Psoas muscle (tissue), 7 donors: ENCODE measurements at regions not wholly inside any gene's neighbourhood (a gene's known extent, or its start where the extent isn't known, plus 50 kb on each side); places are given as distances from the start of the nearest gene placed in this dataset.

Experiments used
- ATAC-seq, 4 donors: fragments of 200-7000 bp; cut with Tn5 transposase; one replicate each; pipeline ENCODE4 v1.9.1; 2020; ENCODE audit warnings: moderate library complexity in 3 of 4, mild to moderate bottlenecking in 2 of 4
- DNase-seq, 2 donors: peaks; one replicate each; pipeline ENCODE4 v3.0.0-alpha.2; 2020
- H3K27ac ChIP-seq: fragments of 200-600 bp; one replicate; pipeline ENCODE4 v1.8.0; 2022
- H3K27me3 ChIP-seq, 3 donors: fragments of 200-600 bp in 1 of 3; one replicate each; pipeline versions ENCODE4 v1.6.1 to v1.8.0; 2013 to 2022; ENCODE audit warnings: low read length in 2 of 3, mild to moderate bottlenecking in 2 of 3, moderate library complexity in 1 of 3; ENCODE audit not compliant: insufficient read depth in 3 of 3
- H3K36me3 ChIP-seq, 2 donors: fragments of 200-600 bp in 1 of 2; one replicate each; pipeline versions ENCODE4 v1.6.1 to v1.8.0; 2013 to 2022; ENCODE audit warnings: low read depth in 1 of 2, mild to moderate bottlenecking in 1 of 2, moderate library complexity in 1 of 2; ENCODE audit not compliant: insufficient read depth in 1 of 2
- H3K4me1 ChIP-seq: fragments of 200-600 bp; one replicate; pipeline ENCODE4 v1.8.0; 2022
- H3K4me3 ChIP-seq: fragments of 200-600 bp; one replicate; pipeline ENCODE4 v1.8.0; 2022; ENCODE audit warnings: mild to moderate bottlenecking
- H3K9me3 ChIP-seq: fragments of 200-600 bp; one replicate; pipeline ENCODE4 v1.8.0; 2022
- CTCF ChIP-seq: fragments of 200-600 bp; IDR thresholded peaks from one replicate; pipeline ENCODE4 v1.8.0; 2022; ENCODE audit warnings: antibody characterized with exemption
- WGBS, 3 donors: extraction: QIAGEN DNeasy Blood & Tissue Kit; methylation state at CpG; one replicate each; pipeline versions ENCODE4 v1.1.6 to v1.1.7; 2013; 5-methylcytosine and 5-hydroxymethylcytosine counted together
- intact Hi-C, 2 donors: fragments of 100-400 bp; cut with DNase I; formaldehyde crosslinking; loops; one replicate each; pipeline versions ENCODE4 v1.11.0 to v1.14.2; 2022
- donor health status: healthy with polysubstance abuse.
- donor health status: DM: no; HTN: no; CAD: no; lungs with moderate emphysema.
- donor health status: Bipolar disorder and iron deficiency.
- donor health status: healthy.
- donor health status: DM: yes; HTN: yes; CAD: no.
- donor health status: DM: no; HTN: no; CAD: no.
- donor health status: DM: yes; HTN: yes; CAD: no.

GRCh38 chr14:95466506-95466905 lies 49.9 kb downstream of the SYNE3 start:
- DNase-seq (peak in 1 of 2 donors; percentile 4), ATAC-seq (no peak)
- peaks cover 21% of the 10 kb centered on the region for H3K4me1 ChIP-seq
- H3K4me3 ChIP-seq, result no peak overlapping the region
- TF ChIP-seq CTCF, result no peak
- peaks cover 0 to 6% of the 10 kb centered on the region in 2 donors for H3K36me3 ChIP-seq
- no peaks in the 10 kb centered on the region for H3K27me3 ChIP-seq
- intact Hi-C loops, result no loop called here
- no peaks in the 10 kb centered on the region for H3K9me3 ChIP-seq
- 41 to 74% (median 59%) methylated on average over 3 to 4 of the region's 4 CpGs for WGBS, 3 donors
- H3K27ac ChIP-seq, result no peak overlapping the region

GRCh38 chr14:95465936-95466335 lies 50.5 kb downstream of the SYNE3 start:
- DNase-seq (no peak), ATAC-seq (no peak)
- 91 to 95% (median 94%) methylated on average over 15 of the region's 15 CpGs for WGBS, 3 donors
- Histone ChIP-seq H3K9me3 (no peaks in the 10 kb centered on the region), H3K4me1 (peaks cover 21% of the 10 kb centered on the region), H3K4me3 (no peak overlapping the region), H3K27me3 (no peaks in the 10 kb centered on the region), H3K27ac (no peak overlapping the region), H3K36me3 (peaks cover 0 to 6% of the 10 kb centered on the region in 2 donors)
- TF ChIP-seq CTCF, result no peak
- intact Hi-C loops, result no loop called here

- WGBS, 3 donors, result 61 to 98% (median 96%) methylated on average over 2 to 3 of the region's 3 CpGs
- Histone ChIP-seq H3K27ac (no peak overlapping the region), H3K4me3 (no peak overlapping the region), H3K27me3 (no peaks in the 10 kb centered on the region), H3K36me3 (peaks cover 0 to 6% of the 10 kb centered on the region in 2 donors), H3K4me1 (peaks cover 27% of the 10 kb centered on the region), H3K9me3 (no peaks in the 10 kb centered on the region)
- no peak for DNase-seq
- intact Hi-C loops, result no loop called here
- no peak for TF ChIP-seq CTCF
- no peak for ATAC-seq
These were observed 51.1 kb downstream of the SYNE3 start for GRCh38 chr14:95465358-95465757.

GRCh38 chr14:95464514-95464913 lies 51.9 kb downstream of the SYNE3 start:
- TF ChIP-seq CTCF, result no peak
- intact Hi-C loops, result no loop called here
- no peaks in the 10 kb centered on the region for H3K27me3 ChIP-seq
- H3K4me1 ChIP-seq, result peaks cover 28% of the 10 kb centered on the region
- no peaks in the 10 kb centered on the region for H3K9me3 ChIP-seq
- 74 to 80% (median 79%) methylated on average over 4 of the region's 4 CpGs for WGBS, 3 donors
- ATAC-seq (no peak), DNase-seq (no peak)
- H3K27ac ChIP-seq, result no peak overlapping the region
- H3K4me3 ChIP-seq, result no peak overlapping the region
- H3K36me3 ChIP-seq, result peaks cover 0 to 6% of the 10 kb centered on the region in 2 donors

- H3K4me3 ChIP-seq, result no peak overlapping the region
- WGBS, 3 donors, result 62 to 65% (median 62%) methylated on average over 6 of the region's 6 CpGs
- no peak for DNase-seq
- intact Hi-C loops, result no loop called here
- peak overlapping the region; percentile 39 for H3K27ac ChIP-seq
- no peaks in the 10 kb centered on the region for H3K9me3 ChIP-seq
- H3K4me1 ChIP-seq, result peaks cover 28% of the 10 kb centered on the region
- no peak for TF ChIP-seq CTCF
- ATAC-seq, result no peak
- H3K36me3 ChIP-seq, result peaks cover 0 to 6% of the 10 kb centered on the region in 2 donors
- H3K27me3 ChIP-seq, result no peaks in the 10 kb centered on the region
These were observed 52.3 kb downstream of the SYNE3 start for GRCh38 chr14:95464103-95464502.
